HG03575 (cell line): ENCODE measurements at regions not wholly inside any gene's neighbourhood (a gene's known extent, or its start where the extent isn't known, plus 50 kb on each side); places are given as distances from the start of the nearest gene placed in this dataset.

ENCODE experiments used
- ATAC-seq: cut with Tn5 transposase; IDR thresholded peaks from one replicate; pipeline ENCODE4 v1.9.1; 2021; ENCODE audit not compliant: unreplicated experiment, insufficient number of reproducible peaks, low FRiP score; ENCODE audit errors: extremely low read depth

DNA sequence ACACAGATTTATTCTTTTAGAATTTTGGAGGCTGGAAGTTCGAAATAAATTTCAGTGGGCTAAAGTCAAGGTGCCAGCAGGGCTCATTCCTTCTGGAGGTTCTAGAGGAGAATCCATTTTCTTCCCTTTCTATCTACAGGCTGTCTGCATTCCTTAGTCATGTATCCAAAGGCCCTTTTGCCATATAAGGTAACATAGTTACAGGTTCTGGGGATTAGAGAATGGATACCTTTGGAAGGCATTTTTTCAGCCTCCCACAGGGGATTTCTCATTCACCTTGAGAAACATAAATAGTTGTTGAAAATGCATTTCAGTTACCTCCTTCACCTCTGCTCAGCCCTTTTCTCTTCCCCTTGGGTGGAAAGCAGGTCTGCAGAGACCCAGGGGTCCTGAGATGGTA is 280.0 kb upstream of the MAP3K1 start:
- no peak for ATAC-seq

- no peak for ATAC-seq
Observed at GRCh38 chr5:56534102-56534829, 281.1 kb upstream of the MAP3K1 start.

DNA sequence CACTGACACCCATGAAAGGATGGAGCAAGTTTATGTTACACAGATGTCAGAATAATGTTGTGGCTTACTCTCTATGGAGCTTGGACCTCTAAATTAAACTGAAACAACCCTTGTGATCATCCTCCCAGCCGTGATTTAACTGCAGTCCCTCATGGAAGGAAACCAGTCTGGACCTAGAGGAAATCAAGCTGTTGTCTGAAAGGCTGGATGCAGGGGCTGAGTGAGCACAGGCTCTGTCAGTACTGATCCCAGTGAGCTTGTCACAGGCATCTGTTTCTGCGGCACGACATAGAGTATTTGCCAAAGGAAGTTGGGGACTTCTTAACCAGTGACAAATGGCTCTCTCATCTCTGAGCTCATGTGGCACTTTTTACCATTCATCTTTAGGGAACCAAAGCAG is 282.9 kb upstream of the MAP3K1 start:
- ATAC-seq: no peak

- ATAC-seq: no peak
Observed at GRCh38 chr5:56530626-56531138, 284.7 kb upstream of the MAP3K1 start.

DNA sequence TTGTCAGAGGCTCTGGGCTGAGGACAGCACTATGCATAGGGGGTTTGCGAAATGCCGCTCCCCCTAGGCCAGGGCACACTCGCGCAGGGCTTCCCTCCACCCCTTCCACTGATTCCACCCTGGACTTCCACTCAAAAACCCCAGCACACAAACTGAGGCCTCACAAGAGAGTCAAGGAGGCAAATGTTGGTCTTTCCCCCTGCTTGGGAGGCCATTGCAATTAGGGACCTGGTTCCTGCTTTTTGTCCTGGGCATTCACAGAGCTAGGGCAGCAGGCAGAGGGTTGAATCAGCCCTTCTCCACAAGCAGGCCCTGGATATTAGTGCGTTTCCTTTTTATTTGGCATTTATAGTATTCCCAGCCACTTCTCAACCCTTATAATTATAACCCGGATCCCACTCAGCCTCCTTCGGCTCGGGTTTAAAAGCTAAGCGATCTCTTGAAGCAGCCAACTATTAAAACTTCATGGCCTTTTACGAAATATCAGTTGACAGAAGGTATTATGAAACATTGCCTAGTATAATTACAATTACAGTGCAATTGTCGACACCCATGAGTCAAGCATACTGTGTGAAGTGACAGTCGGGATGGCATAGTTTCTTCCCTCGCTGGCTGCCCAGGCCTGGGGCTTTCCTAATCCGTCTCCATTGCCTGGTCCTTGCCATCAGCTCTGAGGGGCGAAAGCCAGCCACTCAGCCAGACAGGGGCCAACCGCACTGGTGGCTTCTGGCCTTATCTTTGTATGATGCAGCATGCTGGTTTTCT is 285.5 kb upstream of the MAP3K1 start:
- no peak for ATAC-seq

GRCh38 chr5:56527174-56527573 is 288.2 kb upstream of the MAP3K1 start:
- ATAC-seq: no peak

DNA sequence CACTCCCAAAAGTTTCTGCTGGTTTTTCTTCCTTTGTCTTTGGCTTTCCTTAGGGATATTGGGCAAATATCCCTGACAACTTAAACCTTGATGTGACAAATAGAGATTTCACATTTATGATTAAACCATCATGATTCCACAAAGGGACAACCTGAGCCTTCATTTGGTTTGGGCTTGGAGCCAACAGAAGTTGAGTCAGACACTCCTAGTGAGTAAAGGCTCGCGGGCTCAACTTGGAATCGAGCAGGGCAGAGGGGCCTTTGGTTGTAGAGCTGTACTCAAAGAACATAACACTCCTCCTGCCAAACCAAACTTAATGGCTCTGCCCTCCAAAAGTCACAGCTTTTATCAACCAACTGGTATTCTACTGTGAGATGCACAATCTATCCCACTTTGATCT is 290.2 kb upstream of the MAP3K1 start:
- no peak for ATAC-seq

GRCh38 chr5:56523790-56524575 is 290.9 kb upstream of the ANKRD55 start:
- no peak for ATAC-seq

GRCh38 chr5:56522960-56523359 is 289.8 kb upstream of the ANKRD55 start:
- no peak for ATAC-seq

DNA sequence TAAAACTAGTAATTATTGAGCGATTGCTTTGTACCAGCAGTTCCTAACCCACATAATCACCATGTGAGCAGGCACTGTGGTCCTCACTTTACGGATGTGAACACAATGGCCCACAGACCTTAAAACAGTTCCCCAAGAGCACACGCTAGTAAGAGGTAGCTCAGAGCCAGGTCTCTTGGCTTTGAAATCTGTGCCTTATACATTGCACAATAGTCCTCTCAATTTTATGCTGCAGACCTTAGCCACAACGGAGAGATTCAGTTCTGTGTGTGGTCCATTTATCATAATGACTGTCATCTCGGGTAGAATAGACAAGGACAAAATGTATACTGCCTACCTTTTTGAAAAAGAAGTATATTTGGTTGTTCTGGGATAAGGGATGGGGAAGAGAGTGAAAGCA is 289.0 kb upstream of the ANKRD55 start:
- no peak for ATAC-seq

DNA sequence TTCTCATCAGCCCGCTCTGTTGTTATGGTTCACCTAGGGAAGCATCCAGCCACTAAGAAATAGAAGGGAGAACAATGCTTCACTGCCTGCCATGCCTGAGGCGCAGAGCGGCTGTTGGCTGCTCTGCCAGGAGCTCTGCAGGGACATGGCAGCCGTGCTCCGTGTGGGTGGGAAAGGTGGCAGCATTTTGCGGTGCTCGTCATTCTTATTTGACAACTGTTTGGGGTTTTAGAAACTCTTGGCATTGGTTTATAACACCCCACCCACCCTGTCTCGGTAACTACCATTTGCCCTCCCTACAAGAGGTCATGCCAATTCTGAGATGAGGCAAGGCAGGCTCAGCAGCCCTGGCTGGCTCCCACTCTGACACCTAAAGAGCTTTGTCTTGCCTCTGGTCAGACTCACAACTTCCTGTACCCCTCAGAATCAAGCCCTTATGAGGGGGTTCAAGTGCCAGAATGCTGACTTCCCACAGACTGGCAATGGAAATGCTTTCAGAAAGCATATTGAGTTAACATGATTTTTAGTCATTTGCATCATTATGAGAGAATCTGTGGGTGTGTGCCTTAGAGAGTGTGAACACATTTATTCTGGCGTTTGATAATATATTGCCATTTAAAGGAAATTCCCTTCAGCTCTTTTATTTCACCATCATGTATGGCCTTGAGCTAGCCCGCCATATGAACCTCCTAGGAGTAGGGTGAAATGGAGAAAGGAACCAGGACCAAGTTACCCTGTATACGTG is 288.0 kb upstream of the ANKRD55 start:
- no peak for ATAC-seq

GRCh38 chr5:56518820-56519219 is 285.7 kb upstream of the ANKRD55 start:
- ATAC-seq: no peak

GRCh38 chr5:56517011-56517416 is 283.9 kb upstream of the ANKRD55 start:
- no peak for ATAC-seq

- ATAC-seq: no peak
Observed at GRCh38 chr5:56516441-56516840, 283.3 kb upstream of the ANKRD55 start.

- ATAC-seq: no peak
Observed at GRCh38 chr5:56516035-56516434, 282.9 kb upstream of the ANKRD55 start.

DNA sequence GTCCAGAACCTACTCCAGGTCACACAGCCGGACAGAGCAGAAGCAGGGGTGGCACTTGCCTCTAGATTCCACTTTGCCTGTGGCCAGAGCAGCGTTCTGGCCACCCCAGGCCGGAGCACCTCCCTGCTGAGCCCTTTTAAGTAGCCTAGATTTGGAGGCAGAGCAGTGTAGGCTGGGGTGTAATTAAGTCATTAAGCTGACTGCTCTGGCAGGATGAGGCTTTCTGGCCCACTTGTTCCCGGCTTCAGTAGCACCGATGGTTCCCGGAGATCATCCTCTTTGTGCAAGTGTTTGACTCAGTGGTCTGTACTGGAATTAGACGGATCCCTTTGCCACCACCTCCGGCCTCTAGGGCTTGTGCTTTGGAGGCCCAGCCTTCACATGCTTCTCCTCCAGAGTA is 281.9 kb upstream of the ANKRD55 start:
- ATAC-seq: no peak

- no peak for ATAC-seq
Observed at GRCh38 chr5:56514245-56514644, 281.1 kb upstream of the ANKRD55 start.

- ATAC-seq: no peak
Observed at GRCh38 chr5:56513141-56513540, 280.0 kb upstream of the ANKRD55 start.
